GM21447 (cell line): ENCODE measurements at regions not wholly inside any gene's neighbourhood (a gene's known extent, or its start where the extent isn't known, plus 50 kb on each side); places are given as distances from the start of the nearest gene placed in this dataset.
"Not testable (repeated sequence)": the region's sequence is repeated elsewhere in the genome, so short reads cannot be mapped to it uniquely, and the experiment has no call there.

Experiments used
- ATAC-seq: cut with Tn5 transposase; IDR thresholded peaks from one replicate; pipeline ENCODE4 v1.9.1; 2021; ENCODE audit not compliant: unreplicated experiment

DNA sequence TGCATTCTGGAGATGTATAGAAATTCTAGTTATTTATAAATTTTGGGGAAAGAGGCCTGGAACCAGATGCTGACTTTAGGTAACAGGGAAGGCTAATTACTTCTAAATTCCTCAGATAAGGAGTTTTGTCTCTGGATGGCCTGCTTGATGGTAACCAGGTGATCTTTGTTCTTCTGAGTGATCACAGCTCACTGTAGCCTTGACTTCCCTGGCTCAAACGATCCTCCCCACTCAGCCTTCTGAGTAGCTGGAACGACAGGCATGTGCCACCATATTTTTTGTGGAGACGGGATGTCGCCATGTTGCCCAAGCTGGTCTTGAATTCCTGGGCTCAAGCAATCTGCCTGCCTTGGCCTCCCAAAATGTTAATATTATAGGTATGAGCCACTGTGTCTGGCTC is 54.4 kb upstream of the MSH6 start:
- no peak for ATAC-seq

DNA sequence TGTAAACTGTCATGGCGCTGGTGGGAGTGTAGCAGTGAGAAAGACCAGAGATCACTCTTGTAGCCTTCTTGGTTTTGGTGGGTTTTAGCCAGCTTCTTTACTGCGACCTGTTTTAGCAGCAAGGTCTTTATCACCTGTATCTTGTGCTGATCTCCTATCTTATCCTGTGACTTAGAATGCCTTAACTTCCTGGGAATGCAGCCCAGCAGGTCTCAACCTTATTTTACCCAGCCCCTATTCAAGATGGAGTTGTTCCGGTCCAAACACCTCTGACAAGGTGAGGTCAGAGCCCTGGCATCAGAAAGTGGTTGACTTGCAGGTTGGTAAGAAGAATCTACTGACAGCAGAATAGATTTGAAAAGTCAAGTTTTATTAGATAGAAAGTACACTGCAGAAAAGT is 55.0 kb upstream of the MSH6 start:
- ATAC-seq = no peak

DNA sequence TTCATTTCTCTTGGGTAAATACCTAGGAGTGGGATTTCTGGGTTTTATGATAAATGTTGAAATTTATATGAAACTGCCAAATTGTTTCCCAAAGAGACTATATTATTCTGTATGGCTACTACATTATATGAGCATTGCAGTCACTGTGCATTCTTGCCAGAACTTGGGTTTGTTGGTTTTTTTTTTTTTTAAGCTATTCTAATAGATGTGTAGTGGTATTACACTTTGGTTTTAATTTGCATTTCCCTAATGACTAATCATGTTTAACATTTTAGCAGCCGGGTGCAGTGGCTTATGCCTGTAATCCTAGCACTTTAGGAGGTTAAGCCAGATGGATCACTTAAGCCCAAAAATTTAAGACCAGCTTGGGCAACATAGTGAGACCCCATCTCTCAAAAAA is 56.0 kb upstream of the MSH6 start:
- ATAC-seq = not testable (repeated sequence)

DNA sequence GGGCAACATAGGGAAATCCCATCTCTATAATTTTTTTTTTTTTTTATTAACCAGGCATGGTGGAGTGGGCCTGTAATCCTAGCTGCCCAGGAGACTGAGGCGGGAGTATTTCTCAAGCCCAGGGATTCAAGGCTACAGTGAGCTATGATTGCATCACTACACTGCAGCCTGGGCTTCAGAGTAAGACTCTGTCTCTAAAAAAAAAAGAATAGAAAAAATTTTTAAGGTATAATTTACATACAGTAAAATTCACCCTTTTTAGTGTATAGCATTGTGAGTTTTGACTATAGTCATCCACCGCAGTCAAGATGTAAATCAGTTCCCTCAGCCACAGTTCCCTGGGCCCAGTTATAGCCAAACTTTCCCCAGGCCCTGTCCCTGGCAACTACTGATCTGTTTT is 57.1 kb upstream of the MSH6 start:
- ATAC-seq = no peak

DNA sequence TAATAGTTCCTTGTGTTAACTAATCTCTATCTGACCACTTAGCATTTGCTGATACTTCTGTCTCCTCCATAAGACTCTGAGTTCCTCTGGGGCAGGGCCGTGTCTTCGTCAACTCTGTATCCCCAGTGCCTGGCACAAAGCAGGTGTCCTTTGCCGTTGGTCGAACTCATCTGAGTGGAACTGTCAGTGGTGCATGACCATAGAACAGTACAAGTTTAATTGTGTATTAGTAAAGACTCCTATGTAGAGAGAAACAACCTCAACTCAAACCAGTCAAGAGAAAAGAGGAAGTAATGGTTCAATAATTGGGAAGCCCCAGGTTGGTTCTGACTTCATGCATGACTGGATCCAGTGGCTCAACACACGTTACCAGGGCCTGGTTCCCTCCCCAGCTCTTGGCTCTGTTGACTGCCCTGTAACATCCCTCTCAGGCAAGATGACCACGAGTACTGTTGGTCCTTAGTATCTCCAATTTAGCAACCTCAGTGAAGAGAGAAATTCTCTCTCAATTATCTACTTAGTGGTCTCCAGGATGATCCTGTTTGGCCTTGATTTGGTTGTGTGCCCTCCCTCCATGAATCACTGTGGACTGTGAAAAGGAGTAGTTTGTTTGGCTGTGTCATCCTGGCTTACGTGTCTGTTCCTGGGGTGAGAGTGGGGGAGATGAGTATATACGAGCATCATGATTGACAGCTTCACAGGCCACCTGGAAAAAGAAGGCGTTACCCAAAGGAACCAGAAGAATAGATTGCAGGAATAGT is 58.5 kb upstream of the MSH6 start:
- ATAC-seq = peak; percentile 86

DNA sequence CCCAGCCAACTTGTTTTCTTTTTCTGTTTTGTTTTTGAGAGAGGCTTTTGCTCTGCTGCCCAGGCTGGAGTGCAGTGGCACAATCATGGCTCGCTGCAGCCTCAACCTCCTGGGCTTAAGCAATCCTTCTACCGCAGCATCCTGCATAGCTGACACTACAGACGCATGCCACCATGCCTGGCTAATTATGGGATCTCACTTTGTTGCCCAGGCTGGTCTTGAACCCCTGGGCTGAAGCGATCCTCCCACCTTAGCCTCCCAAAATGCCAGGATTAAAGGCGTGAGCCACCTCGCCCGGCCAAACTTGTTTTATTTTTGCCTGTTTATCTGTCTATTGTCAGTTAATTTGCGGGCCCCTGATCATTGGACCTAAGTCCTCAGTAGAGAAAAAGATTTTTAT is 61.6 kb upstream of the MSH6 start:
- ATAC-seq = no peak

DNA sequence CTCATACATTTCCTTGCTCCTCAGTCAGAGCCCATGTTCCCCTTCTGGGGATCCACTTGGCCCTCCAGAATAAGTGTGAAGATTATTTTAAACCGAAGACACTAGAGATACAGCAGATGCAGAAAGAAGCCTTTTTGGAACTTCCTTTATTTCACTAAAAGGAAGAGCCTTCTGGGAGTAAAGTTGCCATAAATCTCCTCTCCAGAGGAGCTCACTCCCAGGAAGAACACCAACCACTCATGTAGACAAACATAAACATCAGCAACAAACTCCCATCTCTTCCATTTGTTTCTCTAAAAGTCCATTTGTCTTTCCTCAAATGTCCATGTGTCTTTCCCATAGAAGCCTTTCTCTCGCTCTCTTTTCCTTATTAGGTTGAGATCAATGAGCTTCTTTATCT is 62.4 kb upstream of the MSH6 start:
- ATAC-seq = no peak

DNA sequence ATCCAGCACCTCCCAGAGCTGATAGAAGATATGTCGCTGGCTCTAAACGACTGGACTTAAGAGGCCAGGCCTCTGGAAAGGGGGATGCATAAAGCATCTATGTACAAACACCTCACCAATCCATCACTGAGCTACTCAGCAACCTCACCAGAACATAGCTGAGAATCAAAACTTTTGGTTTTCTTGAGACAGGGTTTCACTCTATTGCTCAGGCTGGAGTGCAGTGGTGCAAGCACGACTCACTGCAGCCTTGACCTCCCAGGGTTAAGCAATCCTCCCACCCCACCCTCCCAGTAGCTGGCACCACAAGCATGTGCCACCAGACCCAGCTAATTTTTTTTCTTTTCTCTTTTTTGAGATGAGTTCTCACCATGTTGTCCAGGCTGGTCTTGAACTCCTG is 62.9 kb upstream of the MSH6 start:
- ATAC-seq = no peak

DNA sequence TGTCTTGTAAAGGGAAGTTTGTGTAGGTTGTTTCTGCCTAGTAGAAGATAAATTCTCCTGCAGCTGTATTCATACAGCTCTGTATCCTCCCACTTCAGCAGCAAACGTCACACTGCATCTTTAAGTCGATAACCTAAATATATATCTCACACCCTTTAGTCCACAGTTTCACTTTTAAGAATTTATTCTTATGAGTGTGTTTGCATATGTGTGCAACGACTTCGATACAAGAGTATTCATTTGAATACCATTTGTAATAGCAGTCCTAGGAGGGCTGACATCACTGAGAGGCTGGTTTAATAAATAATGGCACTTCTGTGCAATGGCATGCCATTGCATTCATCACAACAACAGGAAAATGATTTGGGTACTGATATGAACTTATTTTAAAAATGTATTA is 63.8 kb upstream of the MSH6 start:
- peak; percentile 52 for ATAC-seq

DNA sequence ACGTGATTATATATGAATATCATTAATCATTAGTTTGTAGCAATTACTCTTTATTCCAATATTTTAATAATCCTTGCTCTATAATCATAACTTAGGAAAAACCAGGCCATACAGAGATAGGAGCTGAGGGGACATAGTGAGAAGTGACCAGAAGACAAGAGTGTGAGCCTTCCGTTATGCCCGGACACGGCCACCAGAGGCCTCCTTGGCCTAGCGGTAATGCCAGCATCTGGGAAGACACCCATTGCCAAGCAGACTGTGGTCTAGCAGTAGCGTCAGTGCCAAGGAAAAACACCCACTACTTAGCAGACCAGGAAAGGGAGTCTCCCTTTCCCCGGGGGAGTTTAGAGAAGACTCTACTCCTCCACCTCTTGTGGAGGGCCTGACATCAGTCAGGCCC is 66.6 kb upstream of the MSH6 start:
- not testable (repeated sequence) for ATAC-seq

DNA sequence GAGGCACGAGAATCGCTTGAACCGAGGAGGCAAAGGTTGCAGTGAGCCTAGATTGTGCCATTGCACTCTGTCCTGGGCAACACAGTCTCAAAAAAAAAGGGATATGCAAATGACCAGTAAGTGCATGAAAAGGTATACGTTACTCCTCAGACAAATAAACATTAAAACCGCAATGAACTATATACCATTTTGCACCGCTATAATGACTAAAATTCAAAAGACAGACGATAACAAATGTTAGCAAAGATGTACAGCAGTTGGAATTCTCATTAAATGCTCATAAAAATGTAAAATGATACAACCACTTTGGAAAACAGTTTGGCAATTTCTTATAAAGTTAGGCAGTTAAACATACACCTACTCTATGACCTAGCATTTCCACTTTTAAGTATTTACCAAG is 67.4 kb upstream of the MSH6 start:
- ATAC-seq = no peak

DNA sequence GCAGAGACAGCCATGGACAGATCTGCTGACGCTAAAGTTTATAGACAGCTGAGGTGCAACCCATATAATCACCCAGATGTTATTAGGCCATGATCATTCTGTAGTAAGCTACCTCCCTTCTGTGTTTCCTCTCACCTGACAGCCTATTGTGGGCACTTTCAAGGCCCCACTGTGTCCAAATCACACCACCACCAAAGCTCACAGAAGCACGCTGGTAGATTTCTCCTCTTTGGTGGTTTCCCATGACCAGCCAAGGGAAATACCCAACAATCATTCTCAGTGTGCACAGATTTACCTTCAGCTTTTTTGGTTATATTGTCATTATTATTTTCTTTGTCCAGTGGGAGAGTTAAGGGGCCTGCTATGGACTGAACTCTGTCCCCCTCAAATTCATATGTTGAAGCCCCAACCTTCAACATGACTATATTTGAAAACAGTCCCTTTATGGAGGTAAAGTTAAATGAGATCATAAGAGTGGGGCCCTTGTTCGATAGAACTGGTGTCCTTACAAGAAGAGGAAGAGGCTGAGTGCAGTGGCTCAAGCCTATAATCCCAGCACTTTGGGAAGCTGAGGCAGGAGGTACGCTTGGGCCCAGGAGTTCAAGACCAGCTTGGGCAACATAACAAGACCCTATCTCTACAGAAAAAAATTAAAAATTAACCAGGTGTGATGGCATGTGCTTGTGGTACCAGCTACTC is 74.0 kb upstream of the MSH6 start:
- peak; percentile 90 for ATAC-seq

DNA sequence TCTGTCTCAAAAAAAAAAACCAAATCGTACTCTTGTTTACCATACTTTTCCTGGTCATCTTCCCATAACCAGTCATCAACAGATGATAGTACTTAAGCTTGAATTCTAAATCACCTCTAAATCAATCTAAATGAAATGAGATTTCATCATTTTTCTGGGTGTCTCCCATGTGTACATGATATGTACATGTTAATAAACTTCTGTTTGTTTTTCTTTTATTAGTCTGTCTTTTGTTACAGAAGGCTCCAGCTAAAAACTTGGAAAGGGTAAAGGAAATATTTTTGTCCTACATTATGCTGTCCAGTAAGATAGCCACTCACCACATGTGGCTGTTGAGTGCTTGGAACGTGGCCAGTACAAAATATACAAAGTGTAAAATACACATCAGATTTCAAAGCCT is 78.7 kb upstream of the MSH6 start:
- no peak for ATAC-seq

DNA sequence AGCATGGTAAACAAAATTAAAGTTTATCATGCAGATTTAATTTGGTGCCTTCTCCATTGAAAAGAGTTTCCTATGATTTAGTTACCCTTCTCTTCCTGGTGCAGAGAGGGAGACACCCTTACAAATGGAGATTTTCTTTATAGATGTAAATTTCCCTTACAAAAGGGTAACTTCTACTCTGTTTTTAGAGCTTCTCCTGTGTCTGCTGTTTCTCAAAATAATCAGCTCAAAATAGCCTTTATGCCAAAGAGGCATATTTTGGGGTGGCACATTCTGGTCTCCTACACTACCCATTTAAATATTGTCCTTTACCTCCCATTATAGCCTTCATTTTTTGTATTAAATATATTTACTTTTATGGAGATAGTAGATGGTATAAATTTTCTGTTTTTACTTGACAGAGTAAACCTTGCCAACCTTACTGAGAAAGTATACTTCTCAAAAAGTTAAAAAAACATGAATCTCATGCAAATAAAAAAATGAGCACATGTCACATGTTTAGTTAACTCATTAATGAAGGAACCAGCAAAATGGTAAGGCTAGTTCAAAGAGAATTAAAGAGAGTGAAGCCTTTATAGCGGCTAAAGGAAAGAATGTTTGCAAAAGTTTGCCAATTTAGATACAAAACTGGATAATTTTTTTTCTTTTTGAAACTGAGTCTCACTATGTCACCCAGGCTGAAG is 83.3 kb upstream of the MSH6 start:
- no peak for ATAC-seq

DNA sequence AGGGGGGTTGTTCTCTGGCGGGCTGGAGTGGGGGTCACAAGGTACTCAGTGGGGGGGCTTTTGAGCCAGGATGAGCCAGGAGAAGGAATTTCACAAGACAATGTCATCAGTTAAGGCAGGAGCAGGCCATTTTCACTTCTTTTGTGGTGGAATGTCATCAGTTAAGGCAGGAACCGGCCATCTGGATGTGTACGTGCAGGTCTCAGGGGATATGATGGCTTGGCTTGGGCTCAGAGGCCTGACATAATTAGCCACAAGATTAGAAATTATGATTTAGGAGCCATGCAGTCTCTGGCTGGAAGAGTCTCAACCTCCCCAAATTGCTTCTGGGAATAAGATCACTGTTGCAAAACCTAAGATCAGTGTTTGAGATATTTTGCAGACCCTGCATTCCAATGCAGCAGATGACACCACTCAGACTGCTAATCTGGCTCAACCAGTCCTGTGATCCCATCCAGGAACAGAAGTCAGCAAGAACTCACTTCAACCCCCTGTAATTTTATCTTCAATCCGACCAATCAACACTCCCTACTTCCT is 84.4 kb upstream of the MSH6 start:
- not testable (repeated sequence) for ATAC-seq

DNA sequence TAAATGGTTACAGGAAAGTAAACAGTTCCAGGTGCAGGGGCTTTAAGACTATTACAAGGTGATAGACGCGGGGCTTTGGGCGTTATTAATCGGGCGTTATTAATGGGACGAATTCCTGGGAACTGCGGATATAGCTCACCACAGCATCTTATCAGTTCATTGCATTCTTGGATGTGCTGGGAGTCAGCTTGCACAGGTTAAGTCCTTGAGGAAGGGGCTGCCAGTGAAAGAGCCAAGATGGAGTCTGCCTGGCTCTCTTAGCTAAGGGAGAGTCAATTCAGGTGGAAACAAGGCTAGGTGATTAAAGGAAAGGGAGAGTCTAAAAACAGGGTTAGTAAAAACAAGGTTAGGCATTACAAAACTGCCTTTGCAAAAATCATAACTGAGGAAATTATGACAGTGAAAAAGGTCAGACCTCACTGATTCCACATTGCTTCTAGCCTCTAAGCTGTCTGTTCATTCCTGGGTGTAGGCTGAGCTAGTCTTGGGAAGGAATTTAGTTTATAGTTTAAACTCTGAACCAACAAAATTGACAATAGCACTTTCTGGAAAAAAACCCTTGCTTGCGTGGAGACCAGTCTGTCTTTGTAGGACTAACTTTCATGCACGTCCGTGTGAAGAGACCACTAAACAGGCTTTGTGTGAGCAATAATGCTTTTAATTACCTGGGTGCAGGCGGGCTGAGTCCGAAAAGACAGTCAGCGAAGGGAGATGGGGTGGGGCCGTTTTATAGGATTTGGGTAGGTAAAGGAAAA is 85.1 kb upstream of the MSH6 start:
- not testable (repeated sequence) for ATAC-seq

DNA sequence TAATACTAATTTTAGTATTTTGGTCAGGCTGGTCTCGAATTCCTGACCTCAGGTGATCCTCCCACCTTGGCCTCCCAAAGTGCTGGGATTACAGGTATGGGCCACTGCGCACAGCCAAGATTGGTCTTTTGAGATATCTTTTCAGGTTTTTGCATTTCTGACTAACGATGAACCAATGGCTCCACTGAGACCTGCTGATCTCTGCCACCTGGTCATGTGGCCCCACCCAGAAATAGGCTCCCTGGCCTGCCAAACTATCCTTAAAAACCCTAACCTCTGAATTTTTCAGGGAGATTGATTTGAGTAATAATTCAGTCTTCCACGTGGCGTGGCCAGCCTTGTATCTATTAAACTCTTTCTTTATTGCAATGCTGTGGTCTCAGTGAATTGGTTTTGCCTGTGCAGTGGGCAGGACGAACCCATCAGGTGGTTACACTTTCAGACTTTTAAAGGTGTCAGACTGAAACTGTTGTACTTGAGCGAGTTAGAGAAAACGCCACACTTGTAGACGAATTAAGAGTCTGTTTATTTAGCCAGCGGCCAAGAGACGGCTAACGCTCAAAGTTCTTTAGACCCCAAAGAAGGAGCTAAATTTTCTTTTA is 85.8 kb upstream of the MSH6 start:
- peak; percentile 79 for ATAC-seq

DNA sequence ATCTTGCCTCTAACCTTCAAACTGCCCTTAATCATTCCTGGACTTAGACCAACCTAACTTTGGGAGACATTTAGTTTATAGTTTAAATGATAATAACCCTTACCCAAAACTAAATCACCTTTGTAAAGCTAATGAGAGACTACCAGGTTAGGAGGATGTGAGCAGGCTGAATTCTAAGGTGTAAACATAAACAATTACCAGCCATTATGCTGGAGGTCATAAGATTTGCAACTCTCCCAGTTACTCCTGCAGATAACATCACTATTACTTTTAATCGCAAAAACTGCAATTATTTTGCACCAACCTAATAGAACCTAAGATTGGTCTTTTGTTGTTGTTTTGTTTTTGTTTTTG is 86.5 kb upstream of the MSH6 start:
- no peak for ATAC-seq

DNA sequence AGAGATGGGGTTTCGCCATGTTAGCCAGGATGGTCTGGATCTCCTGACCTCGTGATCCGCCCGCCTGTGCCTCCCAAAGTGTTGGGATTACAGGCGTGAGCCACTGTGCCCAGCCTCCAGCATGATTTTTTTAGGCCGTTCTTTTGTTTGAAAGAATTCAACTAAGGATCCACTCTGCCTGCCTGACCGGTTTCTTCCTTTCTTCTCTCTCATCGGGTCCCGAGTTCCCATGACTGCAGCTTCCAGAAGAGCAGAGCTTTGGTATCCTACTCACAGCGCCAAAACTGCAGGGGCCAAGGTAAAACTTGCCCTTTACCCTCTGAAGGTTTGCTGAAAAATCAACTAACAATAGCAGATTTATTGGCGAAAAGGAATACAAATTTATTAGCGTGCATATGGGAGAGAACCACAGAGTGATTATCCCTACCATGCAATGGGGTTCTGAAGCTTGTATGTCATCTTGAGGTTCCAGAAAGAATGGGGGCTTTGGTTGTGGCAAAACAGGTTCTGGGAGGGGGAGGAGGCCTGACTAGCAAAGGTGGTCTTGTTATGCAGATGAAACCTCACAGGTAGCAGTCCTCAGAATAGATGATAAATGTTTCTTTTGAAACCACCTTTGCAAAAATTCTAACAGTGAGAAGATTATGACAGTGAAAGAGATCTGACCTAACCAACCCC is 87.0 kb upstream of the MSH6 start:
- ATAC-seq = no peak

DNA sequence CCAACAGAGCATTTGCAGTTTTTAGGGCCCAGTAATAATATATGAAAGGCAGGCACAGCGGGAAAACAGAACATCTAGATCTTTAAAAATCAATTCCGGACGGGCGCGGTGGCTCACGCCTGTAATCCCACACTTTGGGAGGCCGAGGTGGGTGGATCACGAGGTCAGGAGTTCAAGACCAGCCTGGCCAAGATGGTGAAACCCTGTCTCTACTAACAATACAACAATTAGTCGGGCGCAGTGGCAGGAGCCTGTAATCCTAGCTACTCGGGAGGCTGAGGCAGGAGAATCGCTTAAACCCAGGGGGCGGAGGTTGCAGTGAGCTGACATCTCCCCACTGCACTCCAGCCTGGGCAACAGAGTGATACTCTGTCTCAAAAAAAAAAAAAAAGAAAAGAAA is 88.5 kb upstream of the MSH6 start:
- ATAC-seq = not testable (repeated sequence)
